Activated CD4-positive, alpha-beta T cell treated with anti-CD3 and anti-CD28 coated beads, Interleukin-2, amount 50 U/mL, for 48 hours (primary cell): ENCODE measurements at regions not wholly inside any gene's neighbourhood (a gene's known extent, or its start where the extent isn't known, plus 50 kb on each side); places are given as distances from the start of the nearest gene placed in this dataset.
"Not testable (repeated sequence)": the region's sequence is repeated elsewhere in the genome, so short reads cannot be mapped to it uniquely, and the experiment has no call there.

Source experiments
- DNase-seq, 2 experiments: peaks; one replicate each; pipeline ENCODE4 v3.0.0-alpha.2; 2020

DNA sequence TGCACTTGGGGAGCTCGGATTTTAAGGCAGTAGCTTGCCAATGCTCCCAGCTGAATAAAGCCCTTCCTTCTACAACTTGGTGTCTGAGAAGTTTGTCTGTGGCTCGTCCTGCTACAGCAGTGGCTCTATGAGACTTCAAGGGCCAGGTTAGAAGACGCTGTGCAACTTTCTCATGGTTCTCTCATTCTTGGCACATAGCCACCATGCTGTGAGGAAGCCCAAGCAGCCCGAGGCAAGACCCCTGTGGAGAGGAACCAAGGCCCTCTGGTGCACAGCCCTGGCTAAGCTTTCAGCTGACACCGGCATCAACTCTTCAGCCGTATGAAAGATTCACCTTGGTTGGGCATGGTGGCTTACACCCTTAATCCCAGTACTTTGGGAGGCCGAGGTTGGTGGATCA is 116.9 kb upstream of the EEF2KMT start:
- DNase-seq = no peak

DNA sequence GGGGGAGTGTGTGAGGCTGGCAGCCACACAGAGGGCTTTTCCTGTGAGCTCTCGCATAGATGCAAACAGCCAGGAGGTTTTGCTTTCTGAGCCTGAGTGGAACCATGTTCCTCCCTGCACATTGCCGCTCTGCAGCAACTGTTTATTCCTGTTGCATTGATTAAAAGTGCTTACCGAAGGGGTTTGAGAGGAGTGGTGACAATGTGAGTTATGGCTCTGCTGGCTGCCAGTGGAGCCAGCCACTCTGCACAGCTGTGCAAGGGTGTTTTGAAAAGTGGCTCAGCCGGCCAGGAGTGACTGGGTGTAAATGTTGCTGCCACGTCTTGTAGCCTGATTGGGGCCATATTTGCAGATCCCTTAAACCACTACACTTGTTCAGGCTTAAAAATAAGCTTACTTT is 114.9 kb upstream of the EEF2KMT start:
- DNase-seq = not testable (repeated sequence)

DNA sequence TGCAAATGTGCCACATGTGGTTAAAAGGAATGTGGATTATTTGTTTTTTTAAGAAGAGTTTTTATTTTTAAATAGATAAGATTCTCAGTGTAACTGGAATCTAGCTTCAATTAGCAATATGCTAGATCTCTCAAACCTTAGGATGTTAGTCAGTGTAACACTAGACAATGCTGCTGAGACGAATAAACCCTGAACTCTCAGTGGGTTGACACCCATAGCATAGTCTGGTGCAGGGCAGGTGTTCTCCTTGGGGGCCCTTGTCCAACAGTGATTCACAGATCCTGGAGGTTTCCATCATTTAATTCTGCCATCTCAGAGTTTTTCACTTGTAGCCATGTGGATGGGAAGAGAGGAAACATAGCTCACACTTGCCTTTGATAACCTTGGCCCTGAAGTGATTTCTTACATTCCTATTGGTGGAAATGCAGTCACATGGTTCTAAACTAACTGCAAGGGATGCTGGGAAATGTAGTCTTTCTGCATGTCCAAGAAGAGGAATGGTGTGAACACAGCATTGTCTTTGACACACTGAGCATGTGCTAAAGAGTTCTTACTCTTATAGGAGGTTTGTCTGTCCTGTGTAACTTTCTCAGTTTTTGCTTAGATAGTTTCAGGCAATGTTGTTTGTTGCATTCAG is 110.4 kb upstream of the EEF2KMT start:
- not testable (repeated sequence) for DNase-seq

DNA sequence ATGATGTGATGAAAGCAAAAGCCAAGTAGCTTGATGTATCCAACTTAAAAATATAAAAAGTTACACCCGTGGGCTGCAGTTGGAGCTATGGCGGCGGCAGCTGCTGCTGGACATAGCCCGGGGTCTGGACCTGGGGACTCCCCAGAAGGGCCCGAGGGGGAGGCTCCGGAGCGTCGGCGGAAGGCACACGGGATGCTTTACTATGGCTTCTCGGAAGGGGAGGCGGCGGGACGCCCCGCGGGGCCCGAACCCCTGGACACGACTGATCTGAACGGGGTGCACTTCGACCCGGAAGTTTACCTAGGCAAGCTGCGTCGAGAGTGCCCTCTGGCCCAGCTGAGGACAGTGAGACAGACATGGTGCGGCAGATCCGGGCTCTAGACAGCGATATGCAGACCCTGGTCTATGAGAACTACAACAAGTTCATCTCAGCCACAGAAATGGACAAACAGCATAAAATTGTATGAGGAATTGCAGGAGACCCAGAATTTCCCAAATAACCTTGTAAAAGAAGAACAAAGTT is 109.5 kb upstream of the EEF2KMT start:
- no peak for DNase-seq

DNA sequence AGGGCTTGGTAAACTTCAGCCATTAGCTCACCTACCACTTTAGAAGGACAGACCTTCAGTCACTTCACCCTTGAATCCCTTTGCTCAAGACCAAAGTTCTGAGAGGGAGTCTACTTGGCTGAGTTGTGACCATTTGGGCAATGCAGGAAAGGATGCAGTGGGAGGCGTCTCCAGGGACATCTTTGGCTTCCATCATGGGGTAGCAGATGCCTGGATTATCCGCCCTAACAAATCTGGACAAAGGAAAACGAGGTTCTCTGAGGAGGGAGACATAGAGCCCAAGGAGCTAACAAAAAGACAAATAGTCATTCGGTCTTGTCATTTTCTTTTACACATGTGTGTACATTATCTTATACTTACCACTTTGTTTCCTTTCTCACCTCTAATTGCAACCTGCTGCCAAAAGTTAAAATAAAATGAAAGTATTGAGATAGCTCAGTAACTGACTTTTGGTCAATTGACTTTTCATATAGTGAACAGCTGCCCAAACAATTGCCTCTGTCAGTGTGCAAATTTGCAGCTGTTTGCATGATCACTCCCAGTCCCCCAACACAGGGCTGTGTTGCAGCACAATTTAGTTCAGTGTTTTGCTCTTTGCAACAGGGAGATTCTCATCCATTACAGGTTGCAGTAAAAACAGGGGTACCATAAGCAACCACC is 108.9 kb upstream of the EEF2KMT start:
- DNase-seq = no peak

DNA sequence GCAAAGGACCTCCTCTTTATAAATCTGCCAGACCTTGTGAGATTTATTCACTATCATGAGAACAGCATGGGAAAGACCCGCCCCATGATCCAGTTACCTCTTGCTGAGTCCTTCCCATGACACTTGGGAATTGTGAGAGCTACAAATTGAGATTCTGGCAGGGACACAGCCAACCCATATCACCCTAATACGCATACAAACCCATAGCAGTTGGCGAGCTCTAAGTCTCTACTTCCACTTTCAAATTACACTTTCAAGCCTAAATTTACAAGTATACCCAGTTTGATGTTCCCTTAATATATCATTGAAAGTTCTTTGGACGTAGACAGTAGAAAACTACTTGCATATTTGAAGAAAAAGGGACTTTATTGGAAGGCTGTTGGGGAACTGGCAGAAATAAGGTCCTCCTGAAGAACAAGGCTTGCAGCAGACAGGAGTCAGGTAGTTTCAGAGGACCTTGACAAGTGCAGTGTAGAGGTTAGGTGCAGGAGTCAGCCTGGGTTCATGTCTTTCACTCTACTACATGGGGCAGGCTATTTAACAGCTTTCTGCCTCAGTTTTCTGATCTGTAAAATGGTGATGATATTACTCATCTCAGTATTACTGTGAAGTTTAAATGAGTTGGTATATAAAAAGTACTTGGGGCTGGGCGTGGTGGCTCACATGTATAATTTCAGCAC is 107.9 kb upstream of the EEF2KMT start:
- no peak for DNase-seq

DNA sequence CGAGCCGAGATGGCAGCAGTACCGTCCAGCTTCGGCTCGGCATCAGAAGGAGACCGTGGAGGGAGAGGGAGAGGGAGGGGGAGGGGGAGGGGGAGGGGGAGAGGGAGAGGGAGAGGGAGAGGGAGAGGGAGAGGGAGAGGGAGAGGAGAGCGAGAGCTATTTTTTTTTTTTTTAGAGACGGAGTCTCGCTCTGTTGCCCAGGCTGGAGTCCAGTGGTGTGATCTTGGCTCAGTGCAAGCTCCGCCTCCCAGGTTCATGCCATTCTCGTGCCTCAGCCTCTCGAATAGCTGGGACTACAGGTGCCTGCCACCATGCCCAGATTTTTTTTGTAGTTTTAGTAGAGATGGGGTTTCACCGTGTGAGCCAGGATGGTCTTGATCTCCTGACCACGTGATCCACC is 106.1 kb upstream of the EEF2KMT start:
- not testable (repeated sequence) for DNase-seq

DNA sequence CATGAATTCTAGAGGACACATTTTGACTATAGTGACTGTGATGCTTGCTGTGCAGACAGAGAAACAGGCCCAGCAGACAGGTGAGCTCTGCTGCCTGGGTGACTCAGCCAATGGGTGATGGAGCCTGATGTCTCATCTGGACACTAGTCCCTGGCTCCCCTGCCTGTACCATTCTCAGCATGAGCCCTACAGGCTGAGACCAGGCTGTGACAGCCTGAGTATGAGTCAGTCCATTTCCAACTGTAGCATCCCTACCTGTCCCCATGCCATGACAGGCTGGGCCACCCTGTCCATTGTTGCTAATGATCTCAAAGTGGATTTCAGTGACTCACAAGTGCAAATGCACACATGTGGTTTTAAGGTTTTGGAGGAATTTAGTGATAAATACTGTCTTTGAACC is 102.5 kb upstream of the EEF2KMT start:
- no peak for DNase-seq

DNA sequence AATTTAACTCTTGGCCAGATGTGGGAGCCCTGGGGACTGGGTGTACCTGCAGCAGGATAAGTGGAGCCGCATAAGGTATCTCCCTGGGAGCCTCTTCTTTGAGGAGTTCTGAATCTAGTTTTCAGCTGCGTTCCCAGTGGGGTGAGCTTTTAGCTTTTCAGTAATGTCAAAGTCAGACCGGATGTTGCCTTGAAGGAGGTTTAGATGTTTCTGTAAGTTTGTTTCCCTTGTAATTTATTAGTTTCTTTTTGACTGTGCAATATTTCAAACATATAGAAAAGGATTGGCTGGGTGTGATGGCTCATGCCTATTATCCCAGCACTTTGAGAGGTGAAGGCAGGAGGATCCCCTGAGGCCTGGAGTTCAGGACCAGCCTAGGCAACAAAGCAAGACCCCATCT is 98.6 kb upstream of the EEF2KMT start:
- no peak for DNase-seq

DNA sequence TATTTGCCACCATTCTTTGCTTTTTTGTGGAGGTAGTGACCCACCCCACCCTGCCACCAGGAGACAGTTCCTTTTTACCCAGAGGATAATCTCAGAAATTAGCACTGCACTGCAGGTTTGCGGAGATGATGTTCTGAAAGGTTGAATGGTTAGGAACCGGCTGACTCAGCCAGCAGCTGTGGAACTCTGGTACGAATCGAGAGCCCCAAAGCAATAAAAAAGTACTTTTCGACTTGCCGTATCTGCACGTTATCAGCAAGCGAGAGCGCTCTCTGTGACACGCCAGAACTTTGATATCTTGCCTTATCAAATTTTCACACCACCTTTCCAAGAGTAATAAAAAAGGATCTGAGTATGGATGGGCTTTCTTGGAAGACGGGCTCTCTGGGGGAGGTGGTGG is 96.3 kb upstream of the EEF2KMT start:
- DNase-seq = no peak

DNA sequence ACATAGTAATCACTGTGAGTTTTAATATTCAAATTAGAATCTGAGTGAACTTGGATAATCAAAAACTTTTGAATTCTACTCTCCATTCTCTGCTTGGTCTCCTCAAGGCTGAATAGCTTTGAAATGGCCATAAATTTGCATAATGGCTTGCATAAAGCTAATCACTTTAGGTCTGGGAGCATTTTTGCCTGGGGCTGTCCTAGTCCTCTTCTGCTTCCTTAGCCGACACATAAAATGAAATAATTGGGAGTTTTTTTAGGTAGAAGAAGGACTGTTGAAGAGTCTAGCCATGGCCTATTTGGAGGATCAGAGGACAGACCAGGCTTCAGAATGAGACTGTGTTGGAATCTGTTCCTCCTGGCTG is 91.4 kb upstream of the EEF2KMT start:
- no peak for DNase-seq

DNA sequence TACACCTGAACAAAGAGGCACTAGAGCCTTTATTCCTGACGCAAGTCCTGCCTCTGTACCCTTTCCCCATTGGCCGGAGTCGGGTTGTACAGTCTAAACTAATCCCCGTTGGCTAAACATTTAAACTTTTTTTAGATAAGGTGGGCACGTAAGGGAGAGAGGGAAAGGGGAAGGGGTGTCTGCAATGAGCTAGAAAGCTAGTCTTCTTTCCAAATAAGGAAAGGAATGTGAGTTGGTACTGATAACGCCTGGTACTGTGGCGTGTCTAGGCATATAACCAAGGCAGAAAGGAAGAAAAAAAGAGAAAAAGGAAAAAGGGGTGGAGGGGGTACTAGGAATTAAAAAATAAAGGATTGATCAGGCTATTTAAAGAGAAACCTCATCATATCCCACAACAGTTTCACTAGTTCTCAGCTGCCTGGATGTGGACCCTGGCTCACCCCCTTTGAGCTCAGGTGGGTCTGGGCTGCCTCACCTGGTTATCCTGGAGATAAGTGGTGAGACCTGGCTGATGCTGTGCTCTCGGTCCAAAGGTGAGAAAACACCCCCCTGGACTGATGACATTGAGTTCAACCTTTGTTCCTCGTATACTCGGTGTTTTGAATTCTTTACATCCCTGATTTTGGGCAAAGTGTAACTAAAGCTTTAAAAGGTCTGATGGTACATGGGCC is 90.9 kb upstream of the EEF2KMT start:
- DNase-seq = no peak

DNA sequence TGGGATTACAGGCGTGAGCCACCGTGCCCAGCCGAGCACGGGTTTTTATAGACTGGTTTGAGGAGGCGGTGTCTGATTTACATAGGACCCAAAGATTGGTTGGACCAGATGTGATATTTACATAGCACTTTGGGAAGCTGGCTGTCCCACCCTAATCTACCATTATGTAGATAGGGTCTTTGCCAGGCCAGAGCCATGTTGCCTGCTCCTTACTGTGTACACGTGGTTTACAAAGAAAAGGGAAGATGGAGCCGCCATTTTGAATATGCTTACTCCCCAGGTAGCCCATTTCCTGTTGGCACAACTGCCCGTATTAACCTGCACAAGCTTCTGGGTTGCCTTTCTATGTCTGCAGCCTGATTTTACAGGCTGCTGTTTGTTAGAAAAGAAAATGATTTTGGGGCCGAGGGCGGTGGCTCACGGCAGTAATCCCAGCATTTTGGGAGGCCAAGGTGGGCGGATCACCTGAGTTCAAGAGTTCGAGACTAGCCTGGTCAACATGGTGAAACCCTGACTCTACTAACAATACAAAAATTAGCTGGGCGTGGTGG is 89.9 kb upstream of the EEF2KMT start:
- DNase-seq = no peak

DNA sequence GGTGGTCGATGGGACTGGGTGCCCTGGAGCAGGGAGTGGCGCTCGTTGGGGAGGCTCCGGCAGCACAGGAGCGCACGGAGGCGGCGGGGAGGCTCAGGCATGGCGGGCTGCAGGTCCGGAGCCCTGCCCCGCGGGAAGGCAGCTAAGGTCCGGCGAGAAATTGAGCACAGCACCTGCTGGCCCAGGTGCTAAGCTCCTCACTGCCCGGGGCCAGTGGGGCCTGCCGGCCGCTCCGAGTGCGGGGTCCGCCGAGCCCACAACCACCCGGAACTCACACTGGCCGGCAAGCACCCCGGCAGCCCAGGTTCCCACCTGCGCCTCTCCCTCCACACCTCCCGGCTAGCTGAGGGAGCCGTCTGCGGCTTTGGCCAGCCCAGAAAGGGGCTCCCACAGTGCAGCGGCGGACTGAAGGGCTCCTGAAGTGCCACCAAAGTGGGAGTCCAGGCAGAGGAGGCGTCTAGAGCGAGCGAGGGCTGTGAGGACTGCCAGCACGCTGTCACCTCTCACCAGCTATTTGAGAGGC is 88.8 kb upstream of the EEF2KMT start:
- DNase-seq = no peak

DNA sequence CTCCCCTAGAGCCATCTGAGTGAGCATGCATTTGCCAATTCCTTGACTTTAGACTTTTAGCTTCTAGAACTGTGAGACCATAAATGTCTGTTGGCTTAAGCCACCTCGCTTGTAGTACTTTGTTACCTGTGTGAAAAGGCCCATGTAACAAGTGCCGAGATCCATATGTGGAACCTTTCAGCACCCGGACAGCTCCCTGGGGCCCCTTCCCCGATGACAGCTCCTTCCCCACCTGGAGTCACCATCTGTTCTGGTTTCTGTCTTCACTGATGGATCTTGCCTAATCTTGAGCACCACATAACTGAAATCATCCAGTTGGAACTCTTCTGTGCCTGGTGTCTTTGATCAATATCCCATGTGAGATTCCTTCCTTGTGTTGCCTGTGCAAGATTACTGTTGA is 78.9 kb upstream of the EEF2KMT start:
- DNase-seq = no peak

DNA sequence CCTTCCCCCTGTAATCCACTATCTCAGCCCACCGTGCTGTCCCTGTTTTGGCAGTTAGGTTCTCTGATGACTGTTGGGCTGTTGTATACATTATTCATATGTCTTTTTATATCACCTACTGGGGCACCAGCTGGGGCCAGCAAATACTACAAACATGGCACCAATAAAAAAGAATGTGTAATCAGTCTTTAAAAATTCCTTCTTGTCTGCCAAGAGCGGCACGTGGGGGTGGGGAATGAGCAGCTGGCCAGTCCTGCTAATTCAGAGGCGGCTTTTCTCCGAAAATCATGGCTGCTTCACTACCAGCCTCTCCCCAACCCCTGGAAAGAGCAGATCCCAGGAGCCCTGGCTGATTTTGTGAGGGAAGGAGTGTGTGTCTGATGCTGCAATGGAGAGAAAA is 77.7 kb upstream of the EEF2KMT start:
- no peak for DNase-seq

DNA sequence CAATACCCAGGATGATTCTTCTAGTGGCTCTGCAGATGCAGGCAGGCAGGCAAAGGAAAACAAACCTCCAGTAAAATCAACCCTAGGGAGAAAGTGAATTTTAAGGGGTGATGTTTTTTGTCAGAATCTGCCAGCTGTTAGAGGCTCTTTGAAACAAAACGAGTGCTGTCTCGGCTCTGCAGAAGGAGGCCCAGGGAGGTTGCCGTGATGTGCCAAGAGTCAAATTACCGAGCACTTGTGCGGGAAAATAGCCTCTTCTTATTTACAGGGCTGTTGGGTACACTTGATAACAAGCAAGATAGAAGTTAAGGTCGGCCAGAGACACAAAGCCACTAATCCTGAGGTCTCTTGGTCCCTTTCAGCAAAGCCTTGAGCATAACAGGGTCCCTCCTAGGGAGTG is 68.9 kb upstream of the EEF2KMT start:
- no peak for DNase-seq

DNA sequence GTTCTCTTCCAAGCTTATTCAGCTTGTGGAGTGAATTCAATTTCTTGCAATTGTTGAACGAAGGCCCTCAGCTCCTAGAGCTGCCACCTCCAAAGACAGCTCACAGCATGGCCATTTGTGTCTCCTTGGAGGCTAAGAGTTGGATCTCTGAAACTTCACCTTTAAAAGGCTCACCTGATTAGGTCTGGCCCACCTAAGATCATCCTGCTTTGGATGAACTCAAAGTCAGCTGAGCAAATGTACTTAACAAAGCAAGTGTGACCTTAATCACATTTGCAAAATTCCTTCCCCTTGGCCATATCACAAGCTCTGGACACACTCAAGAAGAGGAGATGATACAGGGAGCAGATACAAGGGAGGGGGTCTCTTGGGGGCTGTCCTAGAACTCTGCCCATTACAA is 67.8 kb upstream of the EEF2KMT start:
- not testable (repeated sequence) for DNase-seq

DNA sequence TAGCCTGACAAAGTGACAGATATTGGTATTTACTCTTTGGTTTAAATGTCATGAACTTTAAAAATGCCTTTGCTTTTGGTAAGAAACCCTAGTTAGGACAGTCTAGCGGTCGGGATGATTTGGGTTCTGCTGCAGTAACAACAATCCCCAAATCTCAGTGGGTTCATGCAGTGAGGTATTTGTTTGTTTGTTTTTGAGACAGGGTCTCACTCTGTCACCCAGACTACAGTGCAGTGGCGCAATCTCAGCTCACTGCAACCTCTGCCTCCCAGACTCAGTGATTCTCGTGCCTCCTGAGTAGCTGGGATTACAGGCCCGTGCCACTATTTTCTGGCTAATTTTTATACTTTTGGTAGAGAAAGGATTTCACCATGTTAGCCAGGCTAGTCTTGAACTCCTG is 65.2 kb upstream of the EEF2KMT start:
- DNase-seq = not testable (repeated sequence)

DNA sequence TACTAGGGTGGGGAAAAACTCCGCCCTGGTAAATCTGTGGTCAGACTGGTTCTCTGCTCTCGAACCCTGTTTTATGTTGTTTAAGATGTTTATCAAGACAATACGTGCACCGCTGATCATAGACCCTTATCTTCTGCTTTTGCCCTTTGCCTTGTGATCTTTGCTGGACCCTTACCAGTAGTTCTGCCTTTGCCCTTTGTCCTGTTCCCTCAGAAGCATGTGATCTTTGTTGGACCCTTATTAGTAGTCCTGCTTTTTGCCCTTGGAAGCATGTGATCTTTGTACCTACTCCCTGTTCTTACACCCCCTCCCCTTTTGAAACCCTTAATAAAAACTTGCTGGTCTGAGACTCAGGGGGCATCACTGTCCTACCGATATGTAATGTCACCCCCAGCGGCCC is 64.3 kb upstream of the EEF2KMT start:
- not testable (repeated sequence) for DNase-seq

DNA sequence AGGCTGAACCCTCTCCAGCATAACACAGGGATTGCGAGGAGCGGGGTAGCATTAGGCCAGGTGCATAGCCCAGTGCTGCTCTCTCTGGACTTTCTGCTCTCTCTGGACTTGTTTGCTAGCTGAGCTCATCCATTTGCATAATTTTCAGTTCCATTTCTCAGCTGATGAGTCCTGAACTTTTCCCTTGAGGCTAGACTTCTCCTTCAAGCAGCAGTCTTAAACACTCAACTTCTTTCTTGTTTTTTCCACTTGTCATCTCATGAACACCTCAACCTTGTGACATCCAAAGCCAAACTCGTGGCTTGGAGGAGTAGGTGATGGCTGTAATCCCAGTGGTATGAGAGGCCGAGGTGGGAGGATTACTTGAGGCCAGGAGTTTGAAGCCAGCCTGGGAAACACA is 62.4 kb upstream of the EEF2KMT start:
- DNase-seq = not testable (repeated sequence)

DNA sequence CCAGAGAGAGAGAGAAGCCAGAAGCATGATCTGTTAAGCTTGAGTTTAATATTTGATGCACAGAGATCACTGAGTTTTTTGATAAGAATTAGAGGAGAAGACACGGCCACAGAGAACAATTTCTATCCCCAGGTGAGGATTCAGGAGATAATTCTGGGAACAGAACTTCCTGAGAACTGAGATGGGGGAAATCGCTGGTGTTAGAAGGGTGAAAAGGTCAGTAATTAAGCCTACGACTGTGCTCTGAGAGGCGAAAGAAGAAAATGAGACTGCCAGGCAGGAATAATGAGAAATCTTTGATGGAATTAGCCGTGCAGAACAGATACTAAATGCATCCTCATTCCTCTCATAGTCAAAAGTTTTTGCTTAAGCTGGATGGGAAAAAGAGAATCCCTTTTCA is 61.9 kb upstream of the EEF2KMT start:
- not testable (repeated sequence) for DNase-seq

DNA sequence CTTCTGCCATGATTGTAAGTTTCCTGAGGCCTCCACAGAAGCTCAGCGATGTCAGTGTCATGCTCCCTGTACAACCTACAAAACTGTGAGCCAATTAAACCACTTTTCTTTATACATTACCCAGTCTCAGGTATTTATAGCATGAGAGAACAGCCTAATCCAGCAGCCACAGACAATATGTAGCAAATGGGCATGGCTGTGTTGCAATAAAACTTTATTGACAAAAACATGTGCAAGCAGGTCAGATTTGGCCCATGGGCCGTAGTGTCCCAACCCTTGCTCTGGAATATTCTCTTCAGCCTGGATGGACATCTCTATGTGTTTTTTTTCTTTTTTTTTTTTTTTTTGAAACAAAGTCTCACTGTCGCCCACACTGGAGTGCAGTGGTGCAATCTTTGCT is 60.9 kb upstream of the EEF2KMT start:
- no peak for DNase-seq
